Astrocyte of the spinal cord (primary cell): ENCODE measurements at regions not wholly inside any gene's neighbourhood (a gene's known extent, or its start where the extent isn't known, plus 50 kb on each side); places are given as distances from the start of the nearest gene placed in this dataset.

Experiments
- DNase-seq: peaks from one replicate; pipeline ENCODE4 v3.0.0; 2011; ENCODE audit warnings: low read depth, low spot score
- H3K4me3 ChIP-seq: 2 replicates; pipeline ENCODE4 v1.5.1; 2011; ENCODE audit warnings: low read depth, mild to moderate bottlenecking, low read length, moderate library complexity
- CTCF ChIP-seq: IDR thresholded peaks from 2 replicates; pipeline ENCODE4 v1.5.1; 2012; ENCODE audit warnings: low read depth, mild to moderate bottlenecking, low read length, inconsistent platforms
- in situ Hi-C: cut with HindIII; loops from 2 replicates; pipeline ENCODE4 v1.10.0; 2017; ENCODE audit warnings: low sequenced_read_pairs

GRCh38 chr9:107635101-107635802, 145.7 kb upstream of the KLF4 start:
- no peak overlapping the region for H3K4me3 ChIP-seq
- no peak for TF ChIP-seq CTCF
- DNase-seq, result no peak
- in situ Hi-C loops, result no loop called here

DNA sequence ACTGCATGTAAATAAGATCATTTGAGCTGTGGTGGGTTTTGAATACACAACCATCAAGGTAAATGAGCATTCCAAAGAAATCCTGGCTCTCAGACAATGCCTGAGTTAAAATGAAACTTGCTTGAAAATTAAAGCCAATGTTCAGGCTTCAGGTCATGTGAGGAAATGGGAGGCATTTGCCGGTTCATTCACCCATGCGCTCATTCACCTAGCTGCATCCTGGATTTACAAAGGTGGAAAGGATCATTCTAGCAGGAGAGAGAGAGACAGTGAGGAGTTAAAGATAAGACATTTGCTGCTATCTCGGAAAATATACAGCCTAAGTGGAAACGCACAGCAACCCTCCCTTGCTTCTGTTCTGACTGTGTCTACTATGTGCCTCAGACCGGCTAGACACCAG, 143.8 kb upstream of the KLF4 start:
- TF ChIP-seq CTCF, result no peak
- no peak for DNase-seq
- no peak overlapping the region for H3K4me3 ChIP-seq
- in situ Hi-C loops, result no loop called here

- no peak for TF ChIP-seq CTCF
- H3K4me3 ChIP-seq, result no peak overlapping the region
- in situ Hi-C loops, result no loop called here
- DNase-seq, result no peak
These were observed 143.1 kb upstream of the KLF4 start for GRCh38 chr9:107632661-107633060.

GRCh38 chr9:107632216-107632615, 142.6 kb upstream of the KLF4 start:
- no peak for TF ChIP-seq CTCF
- no peak overlapping the region for H3K4me3 ChIP-seq
- in situ Hi-C loops, result no loop called here
- no peak for DNase-seq

- no peak overlapping the region for H3K4me3 ChIP-seq
- in situ Hi-C loops, result no loop called here
- TF ChIP-seq CTCF, result no peak
- no peak for DNase-seq
These were observed 142.2 kb upstream of the KLF4 start for GRCh38 chr9:107631788-107632187.

DNA sequence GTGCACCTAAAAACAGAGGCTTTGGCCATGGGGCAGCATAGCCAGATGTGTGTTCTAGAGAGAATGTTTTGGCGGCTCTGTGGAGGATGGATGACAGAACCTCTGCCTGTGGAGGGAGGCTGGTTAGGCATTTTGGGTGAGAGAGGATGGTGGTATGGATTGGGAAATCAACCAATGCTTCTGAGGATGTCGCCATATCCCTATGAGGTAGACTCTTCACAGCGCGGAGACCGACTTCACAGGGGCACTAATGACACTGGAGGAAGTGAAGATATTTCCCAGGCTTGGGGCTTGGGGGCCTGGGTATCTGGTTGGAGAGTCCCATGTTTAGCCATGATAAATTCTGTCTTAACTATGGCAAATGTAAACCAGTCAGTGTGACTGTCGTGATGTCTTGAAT, 140.6 kb upstream of the KLF4 start:
- TF ChIP-seq CTCF, result no peak
- DNase-seq, result no peak
- H3K4me3 ChIP-seq, result no peak overlapping the region
- in situ Hi-C loops, result no loop called here
